Transverse colon (tissue), 4 donors: ENCODE measurements at regions not wholly inside any gene's neighbourhood (a gene's known extent, or its start where the extent isn't known, plus 50 kb on each side); places are given as distances from the start of the nearest gene placed in this dataset.

Source experiments
- DNase-seq: peaks from one replicate; pipeline ENCODE4 v3.0.0-alpha.2; 2019
- H3K27ac ChIP-seq, 4 donors: fragments of 200-600 bp; sonication (generic); 2 replicates each; pipeline ENCODE4 v1.5.1; 2016 to 2018; ENCODE audit warnings: inconsistent platforms in 4 of 4
- H3K27me3 ChIP-seq: fragments of 200-600 bp; sonication (generic); 2 replicates; pipeline ENCODE4 v1.5.1; 2017; ENCODE audit warnings: inconsistent platforms
- H3K36me3 ChIP-seq, 4 donors: fragments of 200-600 bp; sonication (generic); 2 replicates each; pipeline ENCODE4 v1.5.1; 2017 to 2019; ENCODE audit warnings: inconsistent platforms in 4 of 4
- H3K4me1 ChIP-seq, 4 donors: fragments of 200-600 bp; sonication (generic); 2 replicates each; pipeline ENCODE4 v1.5.1; 2017 to 2020; ENCODE audit warnings: inconsistent platforms in 4 of 4
- H3K4me3 ChIP-seq, 4 donors: fragments of 200-600 bp; sonication (generic); 1 replicate in 1 of 4; 2 replicates in 3 of 4; pipeline versions ENCODE4 v1.5.1 to v1.6.1; 2017 to 2019; ENCODE audit warnings: inconsistent platforms in 4 of 4
- H3K9me3 ChIP-seq, 2 donors: fragments of 200-600 bp; sonication (generic); 2 replicates each; pipeline ENCODE4 v1.5.1; 2017 to 2019; ENCODE audit warnings: inconsistent platforms in 2 of 2
- CTCF ChIP-seq, 5 experiments: fragments of 200-600 bp in 3 of 5; fragments of 450-650 bp in 2 of 5; sonication (generic) in 3 of 5; IDR thresholded peaks; 1 replicate in 2 of 5; 2 replicates in 3 of 5; pipeline ENCODE4 v1.5.1; 2016 to 2017; ENCODE audit warnings: antibody characterized with exemption in 5 of 5, inconsistent platforms in 3 of 5, mild to moderate bottlenecking in 2 of 5, moderate library complexity in 1 of 5
- EP300 ChIP-seq: sonication (generic); formaldehyde crosslinking; IDR thresholded peaks from one replicate; pipeline ENCODE4 v1.6.1; 2017; ENCODE audit warnings: antibody characterized with exemption, low read depth
- POLR2A ChIP-seq: fragments of 450-650 bp; IDR thresholded peaks from one replicate; pipeline ENCODE4 v1.6.1; 2016; ENCODE audit warnings: antibody characterized with exemption, mild to moderate bottlenecking, moderate library complexity
- POLR2AphosphoS5 ChIP-seq, 3 donors: sonication (generic); formaldehyde crosslinking; IDR thresholded peaks; one replicate each; pipeline ENCODE4 v1.6.1; 2016; ENCODE audit warnings: antibody characterized with exemption in 3 of 3
- WGBS, 2 donors: methylation state at CpG; one replicate each; pipeline ENCODE4 v1.1.5; 2018; ENCODE audit warnings: low coverage in 1 of 2; 5-methylcytosine and 5-hydroxymethylcytosine counted together
- in situ Hi-C, 4 donors: fragments of 200-750 bp; cut with MboI; loops; one replicate each; pipeline versions ENCODE4 v1.15.0 to v1.15.1; 2017; ENCODE audit warnings: low sequenced_read_pairs in 3 of 4, low pct_ligation_motif_present in 1 of 4, low pct_unique_long_range_greater_than_20kb in 1 of 4
- intact Hi-C: fragments of 100-400 bp; cut with DNase I; formaldehyde crosslinking; loops from one replicate; pipeline ENCODE4 v1.15.1; 2023; ENCODE audit warnings: low total_unique reads

GRCh38 chr16:35753559-35754390 is 2294.4 kb downstream of the TP53TG3F start:
- in situ Hi-C loops, result no loop called here
- H3K9me3 ChIP-seq, result peaks cover 9 to 15% of the 10 kb centered on the region in 2 donors
- no peak for DNase-seq

GRCh38 chr16:35754391-35755369 is 2295.3 kb downstream of the TP53TG3F start:
- intact Hi-C loops (no loop called here), in situ Hi-C loops (no loop called here)
- Histone ChIP-seq H3K9me3 (peaks cover 9 to 15% of the 10 kb centered on the region in 2 donors), H3K4me1 (no peaks in the 10 kb centered on the region), H3K27ac (no peak overlapping the region), H3K27me3 (no peaks in the 10 kb centered on the region), H3K4me3 (no peak overlapping the region), H3K36me3 (no peaks in the 10 kb centered on the region)
- DNase-seq, result no peak
- no peak for TF ChIP-seq POLR2A
- TF ChIP-seq EP300, result no peak
- TF ChIP-seq POLR2AphosphoS5 (IDR thresholded peaks at IDR 0.05), result no peak
- TF ChIP-seq CTCF (IDR thresholded peaks at IDR 0.05), result no peak
- 25 to 79% methylated on average over 1 to 12 of the region's 12 CpGs for WGBS, 2 donors

More at GRCh38 chr16:35753559-35754390, 2294.4 kb downstream of the TP53TG3F start:
- intact Hi-C loops, result no loop called here
- no peak overlapping the region for H3K27ac ChIP-seq
- no peak for TF ChIP-seq EP300
- no peak for TF ChIP-seq POLR2AphosphoS5 (IDR thresholded peaks at IDR 0.05)
- TF ChIP-seq POLR2A, result no peak
- no peak for TF ChIP-seq CTCF (IDR thresholded peaks at IDR 0.05)
- H3K4me1 ChIP-seq, result no peaks in the 10 kb centered on the region
- no peaks in the 10 kb centered on the region for H3K27me3 ChIP-seq
- WGBS, 2 donors, result 0 to 81% methylated on average over 1 to 12 of the region's 12 CpGs
- H3K4me3 ChIP-seq, result no peak overlapping the region
- H3K36me3 ChIP-seq, result no peaks in the 10 kb centered on the region

GRCh38 chr16:35788381-35788780 is 2329.0 kb downstream of the TP53TG3F start:
- H3K36me3 ChIP-seq, result no peaks in the 10 kb centered on the region
- DNase-seq, result no peak
- 71% methylated on average over 12 of the region's 12 CpGs; no CpG with 5 or more reads in 1 of the 2 donors for WGBS, 2 donors
- H3K27me3 ChIP-seq, result no peaks in the 10 kb centered on the region
- H3K4me3 ChIP-seq, result no peak overlapping the region
- intact Hi-C loops, result no loop called here
- no peak overlapping the region for H3K27ac ChIP-seq
- no peaks in the 10 kb centered on the region for H3K4me1 ChIP-seq
- in situ Hi-C loops, result loop anchor here in 1 of 4 donors (25.0 kb wide), 1 partner anchor 101 kb away; no protein-coding TSS in a partner anchor
- TF ChIP-seq EP300 (no peak), CTCF (IDR thresholded peaks at IDR 0.05) (no peak), POLR2AphosphoS5 (IDR thresholded peaks at IDR 0.05) (no peak), POLR2A (no peak)
- H3K9me3 ChIP-seq, result peaks cover 10 to 16% of the 10 kb centered on the region in 2 donors
